Activated CD4-positive, alpha-beta T cell treated with anti-CD3 and anti-CD28 coated beads, Interleukin-2, amount 50 U/mL, for 24 hours (primary cell): ENCODE measurements at regions not wholly inside any gene's neighbourhood (a gene's known extent, or its start where the extent isn't known, plus 50 kb on each side); places are given as distances from the start of the nearest gene placed in this dataset.

Source experiments
- DNase-seq, 2 donors: peaks; one replicate each; pipeline ENCODE4 v3.0.0-alpha.2; 2020; ENCODE audit warnings: low read depth in 1 of 2, low spot score in 1 of 2

DNA sequence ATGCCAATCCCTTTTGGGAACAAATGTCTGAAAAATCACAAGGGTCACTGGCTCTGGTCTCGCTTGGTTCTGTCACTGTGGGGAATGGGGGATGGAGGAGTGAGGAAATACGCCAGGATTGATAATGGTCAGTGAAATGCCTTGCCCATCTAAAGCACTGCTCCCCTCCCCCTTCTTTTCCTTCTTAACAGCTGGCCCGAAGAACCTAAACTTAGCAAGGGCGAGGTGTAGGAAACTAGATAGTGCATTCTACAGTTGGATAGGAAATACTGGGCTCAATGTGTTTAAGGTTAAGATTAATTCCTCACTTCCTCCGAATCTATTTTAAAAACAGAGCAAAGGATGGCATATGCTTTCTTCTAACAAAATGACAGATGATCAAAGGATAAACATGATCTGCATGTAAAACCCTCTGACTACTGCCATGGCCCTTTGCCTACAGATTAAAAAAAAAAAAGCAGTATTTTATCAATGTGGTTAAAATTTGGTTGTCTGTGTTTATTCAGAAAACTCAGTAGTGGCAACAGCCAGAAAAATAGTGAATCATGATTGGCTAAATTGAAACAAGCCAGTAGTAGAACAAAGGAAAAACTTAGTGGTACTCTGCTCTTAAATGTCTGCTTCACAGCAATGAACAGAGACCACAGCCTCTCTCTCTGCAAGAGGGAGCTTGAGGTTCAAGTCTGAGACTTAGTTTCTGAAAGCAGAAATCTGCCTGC, 86.1 kb upstream of the VAV3 start:
- no peak for DNase-seq

DNA sequence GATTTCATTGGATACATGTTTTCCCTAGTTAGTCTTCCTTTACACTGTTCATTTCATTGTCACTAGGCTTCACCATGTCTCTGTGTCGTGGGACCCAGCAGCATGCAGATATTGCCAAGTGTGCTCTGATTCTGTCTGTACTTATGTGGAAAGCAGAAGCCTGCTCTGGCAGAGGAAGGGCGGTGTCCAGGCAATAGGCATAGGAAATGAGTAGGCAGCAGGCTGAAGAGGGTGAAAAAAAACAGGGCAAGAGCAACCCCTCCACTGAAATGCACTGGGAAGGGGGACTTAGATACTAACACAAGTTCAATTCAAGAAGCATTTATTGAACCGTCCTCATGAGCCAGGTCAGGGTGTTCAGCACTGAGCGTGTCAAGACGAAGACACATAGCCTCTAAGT, 85.2 kb upstream of the VAV3 start:
- DNase-seq = no peak

DNA sequence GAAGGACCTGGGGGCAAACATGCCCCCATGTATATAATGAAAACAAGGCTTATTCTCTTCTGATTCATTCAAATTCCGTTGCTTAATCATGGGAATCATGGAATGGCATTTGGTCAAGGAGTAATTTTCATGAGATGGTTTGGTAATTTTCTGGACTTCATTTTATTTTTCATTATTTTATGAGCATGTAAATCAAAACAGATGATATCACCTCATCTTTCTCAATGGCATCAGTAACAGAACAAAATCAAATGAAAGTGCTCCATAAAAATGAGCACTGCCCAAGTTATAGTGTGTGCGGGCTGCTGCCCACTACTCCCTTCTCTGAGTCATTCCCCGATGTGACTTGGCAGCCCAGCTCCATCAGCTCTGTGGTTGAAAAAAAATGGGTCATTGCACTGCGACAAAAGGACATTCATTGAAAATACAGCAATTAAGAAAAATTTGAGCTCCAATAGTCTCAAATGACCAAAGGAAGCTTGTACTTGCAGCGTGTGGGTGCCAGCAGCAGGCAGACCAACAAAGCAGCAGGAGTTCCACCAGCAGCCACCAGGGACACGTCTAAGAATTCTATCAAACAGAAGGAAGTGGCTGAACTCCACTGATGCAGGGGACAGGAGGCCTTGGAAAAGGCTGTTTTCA, 84.3 kb upstream of the VAV3 start:
- DNase-seq = no peak

DNA sequence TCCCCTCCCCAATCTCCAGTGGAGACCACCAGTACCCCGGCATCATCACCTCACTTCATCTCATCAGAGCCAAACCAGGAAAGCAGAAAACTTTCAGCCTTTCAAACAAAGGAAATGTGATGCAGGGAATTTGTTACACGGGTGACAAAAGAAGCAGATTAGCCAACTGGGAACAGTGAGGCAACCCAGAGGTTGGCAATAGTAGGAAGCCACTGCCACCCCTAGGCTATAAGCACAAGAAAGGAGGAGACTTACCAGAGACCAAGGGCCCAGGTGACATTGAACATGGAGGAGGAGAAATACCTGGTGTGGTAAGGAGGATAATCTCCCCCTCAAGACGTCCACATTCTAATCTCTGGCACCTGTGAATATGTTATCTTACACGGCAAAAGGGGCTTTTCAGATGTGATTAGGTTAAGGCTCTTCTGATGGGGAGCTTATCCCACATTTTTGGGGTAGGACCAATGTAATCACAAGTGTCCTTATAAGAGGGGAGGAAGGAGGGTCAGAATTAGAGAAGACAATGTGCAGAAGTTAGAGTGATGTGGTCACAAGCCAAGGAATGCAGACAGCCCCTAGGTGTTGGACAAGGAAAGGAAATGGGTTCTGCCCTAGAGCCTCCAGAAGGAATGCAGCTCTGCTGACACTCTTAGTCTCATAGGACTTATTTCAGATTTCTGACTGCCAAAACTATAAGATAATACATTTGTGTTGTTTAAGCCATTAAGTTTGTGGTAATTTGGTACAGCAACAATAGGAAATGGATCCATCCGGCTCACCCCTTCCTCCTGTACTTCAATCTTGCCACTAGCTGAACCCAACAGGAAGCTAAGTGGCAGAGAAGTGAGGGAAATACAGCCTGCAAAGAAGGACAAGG, 83.6 kb upstream of the VAV3 start:
- no peak for DNase-seq

DNA sequence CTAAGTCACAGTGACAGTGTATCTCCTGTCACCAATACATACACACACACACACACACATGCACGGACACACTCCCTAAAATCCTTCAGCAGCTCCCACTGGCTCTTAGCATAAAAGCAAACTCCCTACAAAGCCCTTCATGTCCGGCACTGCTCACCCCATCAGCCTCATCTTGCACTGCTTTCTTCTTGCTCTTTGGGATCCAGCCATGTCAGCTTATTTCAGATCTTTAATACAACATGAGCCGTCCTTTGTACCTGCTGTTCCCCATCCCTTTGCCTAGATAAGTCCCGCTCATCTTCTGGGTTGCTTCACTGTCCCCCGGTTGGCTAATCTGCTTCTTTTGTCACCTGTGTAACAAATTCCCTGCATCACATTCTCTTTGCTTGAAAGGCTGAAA, 82.1 kb upstream of the VAV3 start:
- DNase-seq = no peak

DNA sequence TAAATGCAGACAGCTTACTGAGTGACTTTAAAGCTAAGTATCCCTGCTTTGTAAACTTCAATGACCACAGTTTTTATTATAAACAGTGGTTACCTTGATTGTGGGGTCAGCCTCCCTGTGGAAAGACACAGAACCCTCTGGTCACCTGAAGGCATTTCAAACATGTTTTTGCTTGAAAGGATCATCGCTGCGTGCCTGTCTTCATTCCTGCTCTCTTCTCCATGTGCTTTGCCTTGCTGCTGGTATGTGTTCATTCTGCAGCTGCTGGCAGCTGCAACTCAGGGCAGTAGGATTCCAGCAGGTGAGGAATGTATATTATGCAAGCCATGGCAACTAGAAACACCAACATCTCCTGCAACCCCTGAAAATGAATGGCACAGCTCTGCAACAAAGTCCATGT, 81.0 kb upstream of the VAV3 start:
- no peak for DNase-seq

DNA sequence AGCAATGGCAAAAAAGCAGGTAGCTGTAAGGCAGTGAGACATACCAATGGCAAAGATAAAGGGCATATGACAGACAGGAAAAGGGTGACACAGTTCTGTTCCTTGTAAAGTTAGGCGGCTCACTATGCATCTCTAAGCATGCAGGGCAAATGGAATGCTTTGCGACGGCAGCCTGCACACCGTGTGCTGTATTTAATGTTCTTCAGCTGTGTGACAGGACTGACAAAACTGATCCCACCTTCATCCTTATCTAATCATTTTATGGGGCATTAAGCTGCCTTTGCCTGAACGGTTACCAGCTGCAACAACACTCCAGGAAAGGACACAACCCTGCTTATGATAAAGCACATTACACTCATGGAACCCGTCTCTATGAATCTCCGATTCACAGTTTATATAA, 80.5 kb upstream of the VAV3 start:
- DNase-seq = no peak

GRCh38 chr1:108044318-108044717, 79.3 kb upstream of the VAV3 start:
- no peak for DNase-seq

DNA sequence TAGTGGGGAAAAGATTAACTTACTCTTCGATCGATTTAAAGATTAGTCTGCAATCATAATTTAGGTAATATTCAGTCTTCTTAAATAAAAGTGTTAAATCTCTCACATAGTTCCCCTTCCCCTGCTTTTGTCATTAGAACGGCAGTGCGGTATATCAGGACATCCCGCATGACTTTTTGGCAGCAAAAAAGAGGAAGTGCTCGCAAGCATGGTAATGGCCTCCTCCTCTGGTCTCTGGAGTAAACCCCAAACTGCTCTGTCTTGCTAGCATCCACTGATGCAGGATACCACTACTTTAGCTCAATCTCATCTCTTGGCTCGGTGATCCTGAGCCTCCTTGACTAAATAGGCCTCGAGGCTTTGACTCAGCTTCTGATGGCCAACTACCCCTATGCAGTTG, 78.7 kb upstream of the VAV3 start:
- no peak for DNase-seq

DNA sequence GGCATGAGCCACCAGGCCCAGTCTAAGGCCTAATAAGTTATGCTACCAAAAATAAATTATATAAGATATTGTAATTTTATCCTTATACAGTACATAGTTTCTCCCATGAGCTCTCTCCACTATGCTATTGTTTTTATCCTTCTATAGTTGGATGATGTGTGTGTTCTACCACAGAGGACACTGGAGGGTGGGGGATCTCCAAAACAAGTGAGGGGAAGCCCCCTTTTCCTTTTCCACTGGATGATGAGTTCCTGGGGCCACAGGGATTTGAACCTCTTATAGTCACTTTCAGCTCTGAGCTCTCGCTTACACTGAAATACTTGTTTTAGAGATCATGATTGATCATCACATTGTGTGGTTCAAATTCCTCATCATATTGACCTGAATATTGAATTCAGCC, 77.6 kb upstream of the VAV3 start:
- no peak for DNase-seq

DNA sequence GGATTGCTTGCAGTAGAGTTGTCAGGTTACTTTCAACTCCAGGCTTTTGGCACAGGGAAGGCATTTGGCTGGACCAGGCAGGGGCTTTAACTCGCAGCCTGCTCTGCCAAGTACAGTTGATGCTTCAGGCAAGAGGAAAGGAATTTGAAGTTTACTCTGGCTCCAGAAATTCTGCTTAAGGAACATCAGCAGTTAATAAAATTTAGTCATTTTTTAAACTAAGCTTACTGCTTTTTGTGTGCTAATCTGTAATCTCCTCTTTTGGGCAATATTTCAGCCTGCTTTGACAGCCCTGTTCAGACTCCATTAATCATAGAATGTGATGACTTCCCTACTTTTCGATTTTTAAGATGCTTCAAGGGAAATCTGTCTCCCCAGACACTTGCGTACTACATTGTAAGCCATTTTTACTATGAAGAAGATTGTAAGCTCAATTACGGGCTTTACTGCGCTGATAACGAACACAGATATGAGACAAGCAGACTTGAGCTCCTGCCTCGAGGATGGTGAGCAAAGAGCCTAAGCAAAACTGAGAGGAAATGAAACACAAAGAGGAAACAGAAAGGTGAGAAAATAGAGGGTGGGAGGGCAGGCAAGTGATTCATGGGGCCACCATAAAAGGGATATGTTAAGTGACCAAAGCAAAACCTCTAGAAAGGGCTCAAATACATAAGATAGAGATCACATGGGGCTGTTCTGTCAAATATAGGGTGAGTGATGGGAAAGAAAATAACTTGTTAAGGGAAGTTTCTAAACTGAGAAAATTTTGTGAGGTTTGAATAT, 76.6 kb upstream of the VAV3 start:
- peak in 1 of 2 donors; percentile 26 for DNase-seq

- no peak for DNase-seq
Observed at GRCh38 chr1:108038653-108039236, 73.8 kb upstream of the VAV3 start.

DNA sequence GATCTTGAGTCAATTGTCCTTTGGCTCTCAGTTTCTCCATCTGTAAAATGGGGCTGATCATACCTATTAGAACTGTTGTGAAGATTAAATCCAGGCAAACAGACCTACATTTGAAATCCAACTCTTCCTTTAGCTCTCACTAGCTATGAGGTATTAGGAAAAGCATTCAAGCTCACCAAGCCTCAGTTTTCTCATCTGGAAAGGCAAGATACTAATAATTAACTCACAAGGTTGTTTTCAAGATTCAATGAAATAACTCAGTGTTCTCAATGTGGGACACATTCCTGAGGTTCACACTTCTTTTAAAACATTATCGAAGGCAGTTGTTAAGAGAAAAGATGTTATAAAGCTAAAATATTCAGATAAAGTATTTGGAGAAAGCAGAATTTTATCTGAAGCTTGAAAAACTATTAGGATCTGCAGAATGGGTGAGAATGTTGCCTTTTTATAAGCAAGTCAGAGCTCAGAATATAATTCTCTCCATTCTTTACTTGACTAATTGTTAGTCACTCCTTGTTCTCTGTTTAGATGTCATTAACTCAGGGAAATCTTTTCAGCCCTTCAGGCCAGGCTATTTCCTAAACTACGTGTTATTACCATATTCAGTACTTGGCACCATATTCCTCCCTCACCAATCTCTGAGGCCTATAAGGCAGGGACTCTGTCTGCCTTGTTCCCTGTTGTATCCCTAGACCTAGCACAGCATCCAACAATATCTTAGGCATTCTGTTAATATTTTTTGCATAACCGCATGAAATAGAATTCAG, 72.0 kb upstream of the VAV3 start:
- no peak for DNase-seq

DNA sequence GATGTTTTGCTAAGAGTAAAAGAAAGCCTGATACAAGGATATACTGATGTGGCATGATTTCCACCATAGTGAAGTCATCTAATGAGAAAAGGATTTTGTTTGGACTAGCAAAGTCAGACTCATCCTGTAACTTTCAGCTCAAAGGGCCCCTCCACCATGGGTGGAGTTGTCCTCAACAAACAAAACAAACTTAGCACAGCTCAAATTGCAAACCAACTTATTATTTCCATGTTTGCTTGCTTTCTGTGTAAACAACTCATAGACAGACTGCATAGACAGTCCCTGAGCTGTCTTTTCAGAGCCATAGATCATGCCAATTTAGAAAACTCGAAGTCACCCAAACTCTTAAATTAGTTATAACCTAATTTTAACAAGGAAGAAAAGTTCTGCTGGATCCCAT, 69.4 kb upstream of the VAV3 start:
- no peak for DNase-seq

DNA sequence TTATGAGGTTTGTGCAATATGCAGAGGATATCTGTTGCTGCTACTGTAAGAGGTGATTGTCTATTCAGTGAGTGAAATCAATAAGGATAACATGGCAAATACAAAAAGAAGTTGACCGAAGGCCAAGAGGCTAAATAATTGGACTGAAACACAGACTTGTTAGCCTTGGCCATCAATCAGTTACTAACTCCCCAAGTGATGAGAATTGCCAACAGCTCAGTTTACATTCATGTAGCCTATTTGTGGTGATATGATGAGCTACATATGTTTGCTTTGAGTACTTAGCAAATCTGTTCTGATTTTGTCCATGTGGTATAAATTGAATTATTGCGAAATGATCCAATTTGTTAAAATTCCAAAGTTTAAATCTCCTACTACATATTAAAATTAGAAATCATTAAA, 68.6 kb upstream of the VAV3 start:
- DNase-seq = no peak

DNA sequence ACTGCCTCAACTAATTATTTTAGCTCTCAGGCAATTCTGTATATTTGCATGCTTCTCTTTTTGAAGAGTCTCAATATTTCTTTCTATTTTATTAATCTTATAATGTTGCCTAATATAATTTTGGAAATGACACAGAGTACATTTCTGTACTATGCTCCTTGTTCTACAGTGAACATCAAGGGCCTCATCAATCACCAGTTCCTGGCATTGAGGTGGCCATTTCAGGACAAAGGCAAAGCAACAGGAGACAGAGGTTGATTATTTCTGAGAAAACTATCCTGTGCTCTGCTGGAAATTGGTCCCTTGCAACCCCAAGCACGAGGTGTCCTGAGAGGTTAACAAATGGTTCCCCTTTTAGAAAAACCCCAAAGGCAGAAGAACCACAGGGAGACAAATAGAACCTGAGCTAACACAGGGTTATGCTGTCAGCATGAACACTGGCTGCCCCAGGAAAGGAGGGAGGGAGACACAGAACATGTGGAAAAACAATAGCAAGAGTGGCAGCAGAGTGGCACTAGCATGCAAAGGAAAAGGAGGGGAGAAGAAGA, 63.9 kb upstream of the VAV3 start:
- DNase-seq = no peak

DNA sequence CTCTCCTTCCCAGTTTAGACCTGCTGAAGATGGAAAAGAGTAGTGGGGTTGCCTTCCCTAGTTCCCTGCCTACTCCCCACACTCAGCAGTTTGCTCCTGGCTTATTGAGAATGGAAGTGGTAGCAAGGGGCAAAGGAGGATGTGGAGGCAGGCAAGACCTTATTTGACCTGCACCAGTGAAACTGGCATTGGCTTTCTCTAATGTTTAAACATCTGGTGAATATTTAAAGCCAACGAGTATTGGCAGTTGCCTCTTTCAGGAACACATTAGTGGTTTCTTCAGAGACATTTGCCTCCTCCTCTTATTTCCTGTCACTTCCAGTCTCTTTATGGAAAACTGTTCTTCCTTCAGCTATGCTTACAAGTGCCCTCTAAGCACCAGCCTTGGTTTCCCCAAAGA, 62.4 kb upstream of the VAV3 start:
- no peak for DNase-seq

DNA sequence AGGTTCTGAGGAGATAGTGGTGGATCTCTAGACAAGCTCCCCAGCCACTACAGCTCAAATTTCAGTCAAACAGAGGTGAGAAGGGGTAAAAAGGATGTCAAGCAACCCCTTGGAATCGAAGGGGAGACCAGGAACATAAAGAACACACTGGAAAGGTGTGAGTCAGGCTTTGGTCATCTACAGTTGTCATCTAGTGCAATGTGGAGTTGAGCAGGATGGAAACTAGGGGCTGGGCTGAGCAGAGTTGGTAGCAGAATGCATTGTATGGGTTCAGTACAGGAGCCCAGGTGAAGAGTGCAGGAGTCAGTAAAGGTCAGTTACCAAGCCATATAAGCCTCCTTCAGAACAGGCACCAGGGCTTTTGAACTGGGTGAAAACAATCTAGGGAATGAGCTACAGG, 52.7 kb upstream of the VAV3 start:
- no peak for DNase-seq

GRCh38 chr1:108016451-108016920, 51.5 kb upstream of the VAV3 start:
- no peak for DNase-seq
